Natural killer cell treated with Interleukin-12 subunit alpha and Interleukin-12 subunit beta and Interleukin-15 and Interleukin-18, amount 100 ng/mL, for 72 hours (primary cell): ENCODE measurements at regions not wholly inside any gene's neighbourhood (a gene's known extent, or its start where the extent isn't known, plus 50 kb on each side); places are given as distances from the start of the nearest gene placed in this dataset.
A peak's percentile ranks its signal among the peaks of the same experiment; 100 is the strongest.
"Not testable (repeated sequence)": the region's sequence is repeated elsewhere in the genome, so short reads cannot be mapped to it uniquely, and the experiment has no call there.

Experiments
- ATAC-seq, 2 donors: fragments of 150-1000 bp; cut with Tn5 transposase in 1 of 2; sonication (Bioruptor Pico), chemical (Tn5 transposase) in 1 of 2; 2 replicates each; pipeline ENCODE4 v1.10.0; 2021
- DNase-seq: peaks from one replicate; pipeline ENCODE4 v3.0.0; 2022; ENCODE audit warnings: low spot score
- H3K27ac Mint-ChIP-seq, 2 donors: 1 replicate in 1 of 2; 2 replicates in 1 of 2; pipeline ENCODE4 v1.8.0; 2022; ENCODE audit warnings: mixed read lengths in 2 of 2, mild to moderate bottlenecking in 1 of 2, moderate library complexity in 1 of 2
- H3K27me3 Mint-ChIP-seq, 2 donors: 1 replicate in 1 of 2; 2 replicates in 1 of 2; pipeline ENCODE4 v1.8.0; 2022; ENCODE audit warnings: mixed read lengths in 2 of 2
- H3K36me3 Mint-ChIP-seq: one replicate; pipeline ENCODE4 v1.8.0; 2022; ENCODE audit warnings: mixed read lengths
- H3K4me1 Mint-ChIP-seq, 2 donors: 1 replicate in 1 of 2; 2 replicates in 1 of 2; pipeline ENCODE4 v1.8.0; 2022; ENCODE audit warnings: low read depth in 2 of 2, mixed read lengths in 2 of 2, mild to moderate bottlenecking in 1 of 2
- H3K4me3 Mint-ChIP-seq: one replicate; pipeline ENCODE4 v1.8.0; 2022; ENCODE audit warnings: mixed read lengths
- H3K9me3 Mint-ChIP-seq: 2 replicates; pipeline ENCODE4 v1.8.0; 2022; ENCODE audit warnings: mixed read lengths

DNA sequence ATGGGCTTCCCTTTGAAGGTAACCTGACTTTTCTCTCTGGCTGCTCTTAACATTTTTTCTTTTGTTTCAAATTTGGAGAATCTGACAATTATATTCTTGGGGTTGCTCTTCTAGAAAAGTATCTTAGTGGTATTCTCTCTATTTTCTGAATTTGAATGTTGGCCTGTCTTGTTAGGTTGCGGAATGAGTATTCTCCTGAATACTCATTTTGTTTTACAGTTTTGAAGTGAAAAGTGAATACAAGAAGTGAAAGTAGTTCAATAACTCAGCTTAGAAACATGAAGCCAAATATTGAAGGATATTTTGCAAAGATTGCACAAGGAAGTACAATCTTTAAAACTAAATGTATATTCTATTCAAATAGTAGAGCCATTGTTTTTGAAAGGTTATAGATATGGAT, 120.2 kb upstream of the MAP3K4 start:
- DNase-seq (no peak), ATAC-seq (no peak)
- Mint-ChIP-seq H3K4me1 (no peaks in the 10 kb centered on the region), H3K36me3 (no peaks in the 10 kb centered on the region), H3K27ac (no peak overlapping the region), H3K4me3 (no peak overlapping the region), H3K27me3 (peaks cover 6 to 22% of the 10 kb centered on the region in 2 donors), H3K9me3 (no peaks in the 10 kb centered on the region)

DNA sequence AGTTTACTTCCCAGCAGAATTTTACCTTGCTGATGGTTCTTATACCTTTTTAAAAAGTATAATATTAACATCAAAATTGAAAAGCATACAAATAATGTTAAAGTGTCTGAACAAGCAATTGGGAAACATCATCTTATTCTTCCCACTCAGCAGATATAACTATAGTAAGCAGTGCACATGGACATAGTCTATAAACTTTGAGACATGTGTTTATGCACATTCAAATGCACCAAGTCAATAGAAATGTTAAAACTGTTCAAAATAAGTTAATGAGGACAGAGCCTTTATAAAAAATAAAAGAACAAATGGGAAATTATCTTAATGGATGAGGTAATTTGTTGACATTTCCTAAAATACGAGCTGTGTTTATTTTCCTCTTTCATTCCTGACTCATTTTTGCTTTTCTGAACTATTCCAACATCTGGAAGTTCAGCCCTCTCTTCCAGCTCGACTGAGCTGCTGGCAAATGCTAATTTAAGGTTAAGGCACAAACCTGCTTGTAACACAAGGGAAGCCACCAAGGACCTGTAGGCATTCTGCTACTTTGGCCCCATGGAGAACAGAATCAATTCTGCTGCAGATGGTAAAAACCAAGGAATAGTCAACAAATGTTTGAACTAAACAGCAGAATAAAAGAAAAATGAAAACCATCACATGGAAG, 110.3 kb upstream of the MAP3K4 start:
- H3K4me1 Mint-ChIP-seq: no peaks in the 10 kb centered on the region
- no peak for DNase-seq
- no peak overlapping the region for H3K27ac Mint-ChIP-seq
- no peak for ATAC-seq
- no peaks in the 10 kb centered on the region for H3K36me3 Mint-ChIP-seq
- H3K27me3 Mint-ChIP-seq: peaks cover 0 to 4% of the 10 kb centered on the region in 2 donors
- H3K4me3 Mint-ChIP-seq: no peak overlapping the region
- no peaks in the 10 kb centered on the region for H3K9me3 Mint-ChIP-seq

DNA sequence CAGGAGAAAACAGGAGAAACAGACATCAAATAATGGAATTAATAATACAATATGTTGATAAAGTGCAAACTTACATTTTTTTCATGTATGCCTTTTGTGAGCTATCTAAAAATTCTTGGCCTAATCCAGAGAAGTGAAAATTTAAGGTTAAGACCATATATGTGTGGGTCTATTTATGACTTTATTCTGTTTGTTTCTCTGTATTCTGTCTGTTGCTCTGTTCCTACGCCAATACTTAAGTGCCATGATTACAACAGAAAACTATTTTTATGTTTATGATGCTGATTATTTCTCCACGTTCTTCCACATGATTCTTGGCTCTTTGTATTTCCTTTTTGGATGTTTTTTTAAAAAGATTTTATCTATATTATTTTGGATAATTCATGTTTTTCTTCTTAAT, 109.6 kb upstream of the MAP3K4 start:
- H3K36me3 Mint-ChIP-seq: no peaks in the 10 kb centered on the region
- H3K9me3 Mint-ChIP-seq: no peaks in the 10 kb centered on the region
- DNase-seq: no peak
- H3K4me3 Mint-ChIP-seq: no peak overlapping the region
- no peak overlapping the region for H3K27ac Mint-ChIP-seq
- ATAC-seq: no peak
- peaks cover 0 to 6% of the 10 kb centered on the region in 2 donors for H3K27me3 Mint-ChIP-seq
- no peaks in the 10 kb centered on the region for H3K4me1 Mint-ChIP-seq

- DNase-seq: no peak
- Mint-ChIP-seq H3K9me3 (no peaks in the 10 kb centered on the region), H3K27me3 (peaks cover 0 to 6% of the 10 kb centered on the region in 2 donors), H3K4me1 (no peaks in the 10 kb centered on the region), H3K27ac (no peak overlapping the region), H3K36me3 (no peaks in the 10 kb centered on the region), H3K4me3 (no peak overlapping the region)
- ATAC-seq: no peak
Measured at GRCh38 chr6:160882791-160883279, 108.7 kb upstream of the MAP3K4 start.

DNA sequence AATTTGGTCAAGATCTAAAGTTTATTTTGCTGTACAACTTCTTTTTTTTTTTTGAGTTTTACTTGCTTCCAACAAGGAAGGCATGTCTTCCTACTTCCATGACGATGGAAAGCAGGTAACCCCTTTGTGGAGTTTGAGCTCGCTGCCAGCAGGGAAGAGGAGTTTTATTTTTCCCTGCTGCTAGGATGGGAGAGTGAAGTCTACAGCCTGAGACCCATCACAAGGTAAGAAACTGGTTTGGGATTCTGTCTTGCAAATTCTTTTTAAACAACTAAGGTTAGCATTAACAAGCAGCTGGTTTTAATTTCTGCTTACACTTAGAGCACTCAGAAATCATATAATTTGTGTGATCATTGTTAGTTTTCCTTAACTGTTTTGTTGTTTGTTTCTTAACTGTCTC, 108.0 kb upstream of the MAP3K4 start:
- Mint-ChIP-seq H3K4me1 (no peaks in the 10 kb centered on the region), H3K27ac (no peak overlapping the region), H3K36me3 (no peaks in the 10 kb centered on the region)

GRCh38 chr6:160883999-160884398, 107.6 kb upstream of the MAP3K4 start:
- H3K9me3 Mint-ChIP-seq: no peaks in the 10 kb centered on the region
- H3K4me3 Mint-ChIP-seq: no peak overlapping the region
- no peaks in the 10 kb centered on the region for H3K36me3 Mint-ChIP-seq
- H3K27me3 Mint-ChIP-seq: peaks cover 1 to 6% of the 10 kb centered on the region in 2 donors
- no peak overlapping the region for H3K27ac Mint-ChIP-seq
- DNase-seq (no peak), ATAC-seq (no peak)
- H3K4me1 Mint-ChIP-seq: no peaks in the 10 kb centered on the region

More for the DNA sequence above, 108.0 kb upstream of the MAP3K4 start:
- Mint-ChIP-seq H3K4me3 (no peak overlapping the region), H3K27me3 (peaks cover 0 to 6% of the 10 kb centered on the region in 2 donors), H3K9me3 (no peaks in the 10 kb centered on the region)
- ATAC-seq (no peak), DNase-seq (no peak)

GRCh38 chr6:160889148-160889547, 102.4 kb upstream of the MAP3K4 start:
- not testable (repeated sequence) for H3K27ac Mint-ChIP-seq, H3K4me1 Mint-ChIP-seq, H3K4me3 Mint-ChIP-seq, ATAC-seq, H3K9me3 Mint-ChIP-seq, DNase-seq, H3K36me3 Mint-ChIP-seq
- H3K27me3 Mint-ChIP-seq: peaks cover 9 to 22% of the 10 kb centered on the region in 2 donors

DNA sequence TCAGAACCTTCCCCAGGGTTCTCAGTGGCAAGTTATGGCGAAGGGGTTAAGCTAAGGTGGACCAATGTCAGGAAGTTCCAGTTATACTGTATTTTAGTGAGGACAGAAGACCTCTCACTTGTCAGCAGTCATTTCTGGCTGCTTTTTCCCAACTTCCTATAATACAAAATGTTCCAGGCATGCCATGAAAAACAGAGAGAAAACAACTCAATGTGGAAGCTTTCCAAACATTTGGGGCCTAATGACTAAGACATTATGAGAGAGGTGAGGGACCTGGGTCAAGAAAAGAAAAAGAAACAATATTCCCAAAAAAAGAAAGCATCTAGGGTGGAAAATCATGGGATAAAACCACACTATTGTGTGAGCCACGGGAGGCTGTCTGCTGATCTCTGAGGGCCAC, 99.9 kb upstream of the MAP3K4 start:
- ATAC-seq: no peak
- Mint-ChIP-seq H3K27me3 (peaks cover 11 to 38% of the 10 kb centered on the region in 2 donors), H3K27ac (no peak overlapping the region), H3K9me3 (no peaks in the 10 kb centered on the region), H3K4me1 (no peaks in the 10 kb centered on the region), H3K36me3 (no peaks in the 10 kb centered on the region), H3K4me3 (no peak overlapping the region)
- DNase-seq: no peak

DNA sequence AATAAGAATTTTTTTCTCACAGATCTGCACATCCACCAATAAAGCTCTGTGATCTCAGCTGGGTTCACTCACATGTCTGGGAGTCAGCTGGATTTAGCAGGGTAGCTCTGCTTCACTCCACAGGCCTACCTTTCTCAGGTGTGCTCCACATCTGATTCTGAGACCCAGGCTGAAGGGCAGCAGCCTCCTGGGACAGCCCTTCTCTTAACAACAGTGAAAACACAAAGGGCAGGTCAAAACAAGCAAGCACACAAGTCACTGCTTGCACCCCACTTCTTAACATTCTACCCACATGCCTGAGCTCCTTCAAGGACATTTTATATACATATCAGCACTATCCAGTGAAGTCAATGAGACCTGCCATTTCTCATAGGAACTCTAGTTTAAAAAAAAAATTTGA, 96.0 kb upstream of the MAP3K4 start:
- Mint-ChIP-seq H3K36me3 (no peaks in the 10 kb centered on the region), H3K27me3 (peaks cover 17 to 39% of the 10 kb centered on the region in 2 donors), H3K4me1 (no peaks in the 10 kb centered on the region), H3K4me3 (no peak overlapping the region), H3K9me3 (no peaks in the 10 kb centered on the region), H3K27ac (no peak overlapping the region)
- no peak for ATAC-seq
- DNase-seq: no peak

- Mint-ChIP-seq H3K27me3 (peaks cover 20 to 39% of the 10 kb centered on the region in 2 donors), H3K9me3 (peaks cover 5% of the 10 kb centered on the region), H3K4me1 (no peaks in the 10 kb centered on the region), H3K4me3 (no peak overlapping the region), H3K27ac (no peak overlapping the region), H3K36me3 (no peaks in the 10 kb centered on the region)
- peak in 1 of 2 donors; percentile 55 for ATAC-seq
- no peak for DNase-seq
Measured at GRCh38 chr6:160899671-160900430, 91.7 kb upstream of the MAP3K4 start.

DNA sequence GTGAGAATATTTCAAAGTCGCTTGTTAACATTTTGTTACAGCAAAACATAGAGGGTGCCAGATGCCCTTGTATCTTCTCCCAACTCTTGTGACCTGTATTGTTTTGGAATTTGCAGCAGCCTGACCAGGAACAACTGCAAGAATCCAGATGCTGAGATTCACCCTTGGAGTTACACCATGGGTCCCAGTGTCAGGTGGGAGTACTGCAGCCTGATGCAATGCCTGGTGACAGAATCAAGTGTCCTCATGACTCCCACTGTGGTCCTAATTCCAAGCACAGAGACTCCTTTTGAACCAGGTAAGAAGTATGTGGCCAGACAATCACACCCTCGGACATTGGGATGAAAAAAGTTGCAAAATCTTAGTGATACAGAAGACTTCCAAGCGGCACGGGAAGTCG, 79.6 kb upstream of the MAP3K4 start:
- DNase-seq (no peak), ATAC-seq (no peak)
- H3K27ac Mint-ChIP-seq: no peak overlapping the region
- H3K27me3 Mint-ChIP-seq: peaks cover 14 to 18% of the 10 kb centered on the region in 2 donors
- H3K36me3 Mint-ChIP-seq: no peaks in the 10 kb centered on the region
- H3K4me3 Mint-ChIP-seq: no peak overlapping the region
- H3K9me3 Mint-ChIP-seq: peaks cover 3% of the 10 kb centered on the region
- H3K4me1 Mint-ChIP-seq: no peaks in the 10 kb centered on the region

- Mint-ChIP-seq H3K4me3 (no peak overlapping the region), H3K9me3 (peaks cover 3% of the 10 kb centered on the region), H3K36me3 (no peaks in the 10 kb centered on the region), H3K27ac (no peak overlapping the region), H3K4me1 (no peaks in the 10 kb centered on the region), H3K27me3 (peaks cover 11 to 13% of the 10 kb centered on the region in 2 donors)
- DNase-seq (no peak), ATAC-seq (no peak)
Measured at GRCh38 chr6:160912411-160912810, 79.2 kb upstream of the MAP3K4 start.

GRCh38 chr6:160917572-160917971, 74.0 kb upstream of the MAP3K4 start:
- no peaks in the 10 kb centered on the region for H3K4me1 Mint-ChIP-seq
- DNase-seq (no peak), ATAC-seq (no peak)
- H3K36me3 Mint-ChIP-seq: no peaks in the 10 kb centered on the region
- H3K9me3 Mint-ChIP-seq: no peaks in the 10 kb centered on the region
- H3K4me3 Mint-ChIP-seq: no peak overlapping the region
- H3K27ac Mint-ChIP-seq: no peak overlapping the region
- H3K27me3 Mint-ChIP-seq: peaks cover 15 to 22% of the 10 kb centered on the region in 2 donors

DNA sequence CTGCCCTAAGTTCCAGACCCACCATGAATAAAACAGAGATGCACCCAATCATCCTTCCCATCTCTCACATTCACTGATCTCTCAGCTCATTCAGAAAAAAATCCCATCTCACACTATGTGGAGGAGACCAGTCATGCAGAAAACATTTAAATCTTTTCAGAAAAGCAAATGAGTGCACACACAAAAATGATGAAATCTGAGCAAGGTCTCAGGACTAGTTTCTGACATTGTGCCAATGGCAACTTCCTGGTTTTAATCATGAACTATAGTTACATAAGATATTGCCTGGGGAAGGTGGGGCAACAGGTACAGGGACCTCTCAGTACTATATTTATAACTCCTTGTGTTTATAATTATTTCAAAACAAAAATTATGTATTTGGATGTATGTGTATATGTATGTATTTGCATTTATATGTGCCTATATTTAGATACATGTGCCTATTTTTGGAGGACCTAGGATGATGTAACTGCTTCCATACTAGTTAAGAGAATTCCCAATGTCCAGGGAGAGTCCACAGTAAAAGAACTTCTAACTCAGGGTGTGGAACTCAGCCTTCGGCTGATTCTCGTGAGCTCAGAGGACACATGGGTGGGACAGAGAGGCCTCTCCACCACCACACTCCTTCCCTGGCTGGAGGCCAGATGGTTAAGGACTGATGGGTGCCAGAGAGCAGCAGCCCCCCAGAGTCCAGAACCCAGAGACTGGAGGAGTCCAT, 71.7 kb upstream of the MAP3K4 start:
- Mint-ChIP-seq H3K4me3 (no peak overlapping the region), H3K9me3 (no peaks in the 10 kb centered on the region), H3K4me1 (no peaks in the 10 kb centered on the region), H3K27me3 (peaks cover 14 to 22% of the 10 kb centered on the region in 2 donors), H3K27ac (no peak overlapping the region), H3K36me3 (no peaks in the 10 kb centered on the region)
- ATAC-seq (no peak), DNase-seq (no peak)
